ENCODE measurements at regions not wholly inside any gene's neighbourhood (a gene's known extent, or its start where the extent isn't known, plus 50 kb on each side); places are given as distances from the start of the nearest gene placed in this dataset.

DNA sequence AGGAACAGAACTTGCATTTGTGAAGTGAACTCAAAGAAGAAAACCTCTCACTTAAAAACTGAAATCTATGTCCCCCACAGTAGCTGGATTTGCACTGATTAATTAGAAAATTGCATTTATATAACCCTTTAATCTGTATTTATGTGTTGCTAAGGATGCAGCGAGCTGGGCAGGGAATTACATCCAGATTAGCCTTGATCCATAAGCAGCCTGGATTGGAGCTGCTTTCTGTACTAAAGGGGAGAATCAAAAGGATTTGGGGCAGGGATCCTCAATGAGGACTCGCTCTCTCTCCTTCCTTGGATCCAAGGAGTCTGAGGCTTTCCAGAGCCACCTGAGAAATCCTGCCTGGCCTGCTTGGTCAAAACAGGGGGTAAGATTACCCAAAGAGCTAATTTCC, 125.9 kb downstream of the TLE3 start:
- DNase-seq = no peak

DNA sequence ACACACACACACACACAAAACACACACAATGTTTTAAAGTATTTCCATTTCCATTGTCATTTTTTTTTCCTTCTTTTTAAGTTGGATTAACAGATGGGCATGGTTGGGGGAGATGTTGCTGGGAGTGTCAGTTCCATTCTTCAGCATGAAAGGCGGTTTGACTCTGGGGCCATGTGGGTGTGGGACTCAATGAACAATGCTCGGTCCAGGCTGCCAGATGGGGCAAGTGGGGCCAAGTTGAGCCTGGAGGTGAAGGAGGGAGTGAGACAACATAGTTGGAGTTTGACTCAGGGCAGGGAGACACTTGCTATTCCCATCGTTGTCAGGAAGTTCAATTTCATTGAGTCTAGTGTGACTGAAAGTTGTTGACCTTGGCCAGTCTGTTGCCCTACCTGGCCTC, 125.3 kb downstream of the TLE3 start:
- DNase-seq = no peak

DNA sequence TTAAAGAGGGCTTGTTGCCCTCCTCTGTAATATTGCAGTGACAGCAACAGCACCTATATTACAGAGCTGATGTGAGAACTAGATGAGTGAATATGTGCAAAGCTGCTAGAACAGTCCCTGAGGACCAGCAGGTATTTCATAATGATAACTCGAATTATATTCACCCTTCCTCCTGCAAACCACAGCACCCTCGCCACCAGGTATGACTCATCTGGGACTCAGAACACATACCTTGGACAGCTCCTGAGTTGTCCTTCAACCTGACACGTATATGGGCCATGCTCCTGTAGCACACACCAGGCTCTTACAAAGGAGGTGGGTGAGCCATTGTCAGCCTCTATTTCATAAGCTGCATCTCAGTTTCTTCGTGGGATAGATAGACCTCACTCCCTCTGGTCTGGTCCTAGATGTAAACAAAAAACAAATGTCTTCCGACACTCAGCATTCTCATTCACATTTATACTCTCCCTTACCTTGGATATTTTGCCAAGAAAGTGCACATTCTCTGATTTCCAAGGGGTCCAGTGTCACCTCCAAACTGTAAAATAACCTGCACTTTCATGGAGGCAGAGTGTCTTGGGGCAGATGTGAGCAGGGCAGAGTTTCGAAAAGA, 124.5 kb downstream of the TLE3 start:
- no peak for DNase-seq

GRCh38 chr15:69973880-69974279, 123.8 kb downstream of the TLE3 start:
- no peak for DNase-seq

DNA sequence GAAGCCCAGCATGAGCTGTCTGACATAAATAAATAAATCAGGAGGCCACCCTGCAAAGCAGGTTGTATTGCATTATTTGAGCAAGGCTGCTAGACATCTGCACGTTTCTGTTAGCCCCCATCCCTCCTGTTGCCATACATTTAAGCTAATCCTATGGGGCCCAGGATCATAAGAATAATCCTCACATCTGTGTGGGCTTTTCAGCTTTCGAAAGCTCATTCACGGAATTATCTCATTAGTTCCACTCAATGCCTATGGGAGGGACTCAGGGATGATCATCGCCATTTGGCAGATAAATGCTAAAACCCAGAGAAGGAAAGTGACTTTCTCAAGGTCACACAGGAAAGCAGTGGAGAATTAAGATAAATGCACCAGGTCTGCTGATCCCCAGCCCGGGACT, 123.4 kb downstream of the TLE3 start:
- DNase-seq = peak; percentile 73

- DNase-seq = no peak
Measured at GRCh38 chr15:69976366-69976994, 121.2 kb downstream of the TLE3 start.

GRCh38 chr15:69978603-69979002, 119.1 kb downstream of the TLE3 start:
- no peak for DNase-seq

DNA sequence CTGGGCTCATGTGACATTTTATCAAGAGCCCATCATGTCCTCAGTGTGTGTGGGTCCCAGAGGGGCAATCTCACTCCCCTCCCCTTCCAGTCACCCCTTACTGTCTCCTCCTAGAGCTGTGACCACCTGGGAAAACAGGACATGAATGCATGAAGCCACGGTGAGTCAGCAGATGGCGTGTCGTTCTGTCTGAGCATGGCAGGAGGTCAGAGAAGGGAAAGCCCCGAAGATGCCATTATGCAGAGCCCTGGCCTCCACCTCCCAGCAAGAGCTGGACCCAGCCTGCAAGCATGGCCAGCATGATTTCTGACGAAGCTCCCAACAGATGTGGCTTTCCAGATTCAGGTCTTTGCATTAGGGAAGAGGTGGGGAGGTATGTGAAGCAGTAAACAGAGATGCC, 118.5 kb downstream of the TLE3 start:
- DNase-seq = no peak

DNA sequence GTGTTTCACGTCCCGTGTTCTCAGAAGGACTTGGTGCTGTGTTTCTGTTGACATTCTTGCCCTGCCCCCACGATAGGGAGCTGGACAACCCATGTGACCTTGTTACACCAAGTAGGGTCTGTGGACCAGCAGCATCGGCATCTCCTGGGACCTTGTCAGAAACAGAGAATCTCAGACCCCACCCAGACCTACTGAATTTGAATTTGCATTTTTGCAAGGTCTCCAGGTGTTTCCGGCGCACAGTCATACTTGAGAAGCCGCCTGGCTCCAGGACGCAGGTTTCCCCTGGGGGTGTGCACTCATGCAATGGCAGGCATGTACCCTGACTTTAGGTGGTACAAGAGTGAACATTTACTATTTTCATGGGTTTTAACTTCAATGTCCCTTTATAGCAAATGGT, 117.9 kb downstream of the TLE3 start:
- DNase-seq = no peak

GRCh38 chr15:69980341-69981059, 117.2 kb downstream of the TLE3 start:
- no peak for DNase-seq

DNA sequence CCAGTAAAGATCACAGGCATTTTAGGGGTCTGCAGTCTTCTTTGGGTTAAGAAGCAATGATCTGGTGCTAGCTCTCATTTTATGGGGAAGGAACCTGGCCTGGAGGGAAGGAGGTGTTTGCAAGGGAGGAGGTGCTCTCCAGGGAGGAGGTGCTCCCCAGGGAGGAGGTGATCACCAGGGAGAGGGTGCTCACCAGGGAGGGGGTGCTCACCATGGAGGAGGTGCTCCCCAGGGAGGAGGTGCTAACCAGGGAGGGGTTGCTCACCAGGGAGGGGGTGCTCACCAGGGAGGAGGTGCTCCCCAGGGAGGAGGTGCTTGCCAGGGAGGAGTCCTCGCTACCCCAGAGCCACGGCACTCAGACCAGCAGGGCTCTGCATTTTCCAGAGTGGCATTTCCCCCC, 115.7 kb downstream of the TLE3 start:
- DNase-seq = no peak

DNA sequence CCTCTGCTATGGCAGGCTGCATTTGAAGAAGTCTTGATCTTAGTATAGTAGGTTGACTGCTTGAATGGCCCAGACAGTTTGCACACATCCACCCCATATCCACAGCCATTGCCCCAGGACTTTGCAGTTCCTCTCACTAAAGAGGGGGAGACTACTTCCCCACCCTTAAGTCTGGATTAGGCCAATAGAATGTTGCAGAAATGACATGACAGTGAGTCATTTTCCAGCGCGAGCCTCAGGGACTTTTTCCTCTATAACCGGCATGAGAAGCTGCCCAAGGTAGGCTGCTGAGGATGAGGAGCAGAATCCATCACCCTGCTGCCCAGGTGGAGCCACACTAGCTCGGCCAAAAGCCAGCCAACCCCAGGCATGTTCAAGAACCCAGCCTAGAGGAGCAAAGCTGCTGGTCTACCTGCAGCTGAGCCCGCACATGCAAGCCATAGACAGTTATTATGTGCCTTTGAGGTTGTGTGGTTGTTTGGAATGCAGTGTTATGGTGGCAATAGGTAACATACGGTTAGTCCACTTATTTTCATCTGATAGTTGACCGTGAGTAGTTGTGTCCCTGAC, 113.9 kb downstream of the TLE3 start:
- DNase-seq = no peak

GRCh38 chr15:69987492-69988489, 109.9 kb downstream of the TLE3 start:
- DNase-seq = no peak

GRCh38 chr15:69988541-69989225, 109.0 kb downstream of the TLE3 start:
- DNase-seq = no peak

DNA sequence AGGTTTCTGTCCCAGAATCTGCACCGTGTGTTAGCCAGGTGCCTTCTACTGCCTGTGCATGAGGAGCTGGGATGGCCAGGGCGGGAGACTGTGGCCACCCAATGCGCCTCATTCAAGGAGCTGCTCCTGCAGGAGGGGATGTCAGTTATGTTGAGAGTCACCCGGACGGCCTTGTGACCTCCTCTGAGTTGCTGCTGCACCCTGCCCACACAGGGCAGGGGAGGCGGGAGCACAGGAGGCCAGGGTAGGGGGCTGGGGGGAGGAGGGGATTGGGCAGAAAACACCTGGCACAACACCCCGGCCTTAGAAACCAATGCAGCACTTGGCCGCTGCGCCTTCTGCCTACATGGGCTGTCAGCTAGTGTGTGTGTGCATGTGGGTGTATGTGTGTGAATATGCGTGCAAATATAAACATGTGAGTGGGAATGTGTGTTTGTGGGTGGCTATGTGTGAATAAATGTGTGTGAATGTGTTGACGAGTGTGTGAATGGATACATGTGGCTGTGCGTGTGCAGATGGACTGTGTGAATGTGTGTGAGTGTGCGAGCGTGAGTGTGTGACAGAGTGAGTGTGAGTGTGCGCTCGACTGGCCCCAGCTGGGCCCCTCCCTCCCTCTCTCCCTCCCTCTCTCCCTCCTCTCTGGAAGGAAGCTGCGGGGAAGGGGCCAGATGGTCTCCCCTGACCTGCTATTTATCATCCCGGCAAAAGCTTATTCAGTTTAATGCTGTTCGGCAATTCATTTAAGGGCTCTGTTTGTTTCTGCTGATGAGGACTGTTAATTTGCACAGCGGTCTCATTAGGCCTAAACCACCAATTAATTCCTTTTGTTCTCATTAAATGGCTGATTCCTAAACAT, 106.9 kb downstream of the TLE3 start:
- peak; percentile 69 for DNase-seq

- no peak for DNase-seq
Measured at GRCh38 chr15:69991551-69991980, 106.2 kb downstream of the TLE3 start.

DNA sequence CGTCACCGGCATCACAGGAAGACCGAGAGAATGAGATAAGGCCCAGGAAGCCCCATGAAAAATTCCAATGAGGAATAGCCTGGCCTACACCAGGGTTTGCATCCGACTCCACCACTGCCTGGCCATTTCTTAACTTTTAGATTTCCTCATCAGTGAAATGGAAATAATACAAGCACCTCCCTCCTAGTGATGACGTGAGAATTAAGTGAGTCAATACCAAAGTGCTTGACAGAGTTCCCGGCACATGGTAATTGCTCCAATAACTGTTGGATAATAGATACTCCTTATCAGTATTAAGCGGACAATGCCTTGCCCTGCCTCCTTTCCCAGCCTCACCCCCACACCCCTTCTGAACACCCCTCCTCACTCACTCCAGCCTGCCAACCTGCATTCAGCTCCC, 105.4 kb downstream of the TLE3 start:
- DNase-seq = no peak

DNA sequence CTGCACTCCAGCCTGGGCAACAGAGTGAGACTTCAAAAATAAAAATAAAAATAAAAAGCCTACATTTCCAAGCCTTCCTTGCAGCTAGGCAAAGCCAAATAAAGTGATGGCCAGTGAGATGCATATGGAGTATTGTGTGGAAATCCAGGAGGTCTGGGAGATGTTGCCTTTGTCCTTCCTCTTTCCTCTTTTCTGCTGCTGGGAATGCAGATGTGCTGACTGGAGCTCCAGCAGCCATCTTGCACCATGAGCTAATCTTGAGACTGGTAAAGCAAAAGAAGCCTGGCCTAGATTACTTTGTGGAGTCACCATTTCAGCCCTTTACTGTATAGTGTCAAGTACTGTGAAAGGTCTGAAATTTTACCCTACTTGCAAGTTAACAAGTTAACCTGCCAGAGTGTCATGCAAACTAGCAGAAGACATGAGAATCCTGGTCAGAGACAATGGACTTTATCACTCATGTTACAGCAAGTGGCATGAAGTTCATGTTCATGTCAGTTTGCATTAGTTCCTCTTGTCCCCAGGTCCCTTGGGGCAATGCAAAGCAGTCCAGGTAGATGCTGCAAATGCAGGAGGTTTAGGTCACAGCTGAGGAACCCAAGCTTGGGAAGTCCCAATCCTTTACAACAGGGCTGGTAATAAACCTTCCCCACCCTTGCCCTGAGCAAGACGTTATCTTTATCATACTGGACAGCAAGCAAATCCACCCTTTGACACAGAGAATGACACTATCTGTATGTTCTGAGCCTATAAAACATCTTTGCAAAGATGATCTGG, 103.1 kb downstream of the TLE3 start:
- DNase-seq = no peak

- DNase-seq = peak; percentile 79
Measured at GRCh38 chr15:69996321-69997160, 101.2 kb downstream of the TLE3 start.

DNA sequence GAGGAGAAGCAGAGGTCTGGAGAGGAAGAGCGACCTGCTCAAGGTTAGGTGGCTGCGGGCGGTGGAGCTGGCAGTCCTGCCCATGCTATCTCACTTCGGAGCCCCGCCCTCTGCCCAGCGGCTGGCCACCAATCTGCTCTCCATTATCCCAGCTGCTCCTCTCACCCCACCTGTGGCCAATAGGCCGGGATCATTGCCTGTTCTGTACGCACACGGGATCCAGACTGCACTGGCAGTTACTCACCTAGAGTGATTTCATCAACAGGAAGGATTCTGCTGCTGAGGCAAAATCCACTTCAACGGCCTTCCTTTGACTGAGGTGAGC, 100.6 kb downstream of the TLE3 start:
- peak; percentile 63 for DNase-seq
